GM23248 (cell line): ENCODE measurements at regions not wholly inside any gene's neighbourhood (a gene's known extent, or its start where the extent isn't known, plus 50 kb on each side); places are given as distances from the start of the nearest gene placed in this dataset.

ENCODE experiments used
- DNase-seq: peaks from one replicate; pipeline ENCODE4 v3.0.0-alpha.2; 2015
- H2AFZ ChIP-seq: fragments of 200-600 bp; sonication (generic); 2 replicates; pipeline ENCODE4 v1.6.1; 2016; ENCODE audit warnings: antibody characterized with exemption
- H3F3A ChIP-seq: fragments of 200-600 bp; sonication (generic); 2 replicates; pipeline ENCODE4 v1.6.1; 2016; ENCODE audit warnings: mild to moderate bottlenecking, antibody characterized with exemption, mixed run types; ENCODE audit not compliant: insufficient read depth
- H3K27ac ChIP-seq: fragments of 200-600 bp; sonication (generic); 2 replicates; pipeline ENCODE4 v1.5.1; 2016; ENCODE audit warnings: mild to moderate bottlenecking
- H3K27me3 ChIP-seq: fragments of 200-600 bp; sonication (generic); replicated peaks from 2 replicates; pipeline ENCODE4 v1.6.1; 2016; ENCODE audit warnings: mild to moderate bottlenecking; ENCODE audit not compliant: insufficient read depth
- H3K36me3 ChIP-seq: fragments of 200-600 bp; sonication (generic); 2 replicates; pipeline ENCODE4 v1.6.1; 2016; ENCODE audit warnings: low read depth, mild to moderate bottlenecking
- H3K4me1 ChIP-seq: fragments of 200-600 bp; sonication (generic); 2 replicates; pipeline ENCODE4 v1.6.1; 2016; ENCODE audit warnings: mild to moderate bottlenecking; ENCODE audit not compliant: insufficient read depth
- H3K4me2 ChIP-seq: fragments of 200-600 bp; sonication (generic); one replicate; pipeline ENCODE4 v1.6.1; 2016; ENCODE audit warnings: mild to moderate bottlenecking; ENCODE audit not compliant: unreplicated experiment
- H3K4me3 ChIP-seq: fragments of 200-600 bp; sonication (generic); 2 replicates; pipeline ENCODE4 v1.5.1; 2016; ENCODE audit warnings: mild to moderate bottlenecking
- H3K79me2 ChIP-seq: fragments of 200-600 bp; sonication (generic); 2 replicates; pipeline ENCODE4 v1.6.1; 2016; ENCODE audit warnings: mild to moderate bottlenecking; ENCODE audit not compliant: insufficient read depth
- H3K9ac ChIP-seq: fragments of 200-600 bp; sonication (generic); 2 replicates; pipeline ENCODE4 v1.6.1; 2016; ENCODE audit warnings: mild to moderate bottlenecking
- H3K9me2 ChIP-seq: fragments of 200-600 bp; sonication (generic); 2 replicates; pipeline ENCODE4 v1.6.1; 2016; ENCODE audit warnings: mixed run types, mild to moderate bottlenecking, moderate library complexity; ENCODE audit not compliant: insufficient read depth
- H3K9me3 ChIP-seq: fragments of 200-600 bp; sonication (generic); one replicate; pipeline ENCODE4 v1.6.1; 2017; ENCODE audit warnings: low read depth
- H4K20me1 ChIP-seq: fragments of 200-600 bp; sonication (generic); 2 replicates; pipeline ENCODE4 v1.6.0; 2016; ENCODE audit not compliant: insufficient read depth
- EZH2 ChIP-seq: fragments of 200-600 bp; sonication (generic); IDR thresholded peaks from 2 replicates; pipeline ENCODE4 v1.6.1; 2018; ENCODE audit warnings: antibody characterized with exemption, mild to moderate bottlenecking; ENCODE audit not compliant: insufficient read depth, poor library complexity, severe bottlenecking
- EZH2phosphoT487 ChIP-seq: fragments of 200-600 bp; sonication (generic); IDR thresholded peaks from 2 replicates; pipeline ENCODE4 v1.6.1; 2018; ENCODE audit warnings: antibody characterized with exemption, moderate library complexity, mild to moderate bottlenecking, low read depth; ENCODE audit not compliant: insufficient read depth
- WGBS, 2 experiments: methylation state at CpG; one replicate each; pipeline ENCODE4 v1.1.6; 2015 to 2017; ENCODE audit warnings: low lambda C conversion rate in 2 of 2, low coverage in 1 of 2; ENCODE audit errors: missing lambda C conversion rate in 2 of 2; 5-methylcytosine and 5-hydroxymethylcytosine counted together
- in situ Hi-C: fragments of 300-500 bp; cut with MboI; formaldehyde crosslinking; loops from 2 replicates; pipeline ENCODE4 v1.15.0; 2020

- DNase-seq = no peak
- no peaks in the 10 kb centered on the region for H3K4me1 ChIP-seq
- no peak overlapping the region for H3K4me2 ChIP-seq
- WGBS, 2 experiments = 67 to 70% methylated on average over 12 of the region's 12 CpGs
- in situ Hi-C loops = loop anchor here (25.0 kb wide), 1 partner anchor 438 kb away; the partner anchor contains the start of genes MECR and PTPRU
- TF ChIP-seq EZH2 (no peak), EZH2phosphoT487 (no peak)
- H3K9ac ChIP-seq = no peak overlapping the region
- no peaks in the 10 kb centered on the region for H3F3A ChIP-seq
- no peak overlapping the region for H2AFZ ChIP-seq
- H3K27ac ChIP-seq = no peak overlapping the region
- no peaks in the 10 kb centered on the region for H3K79me2 ChIP-seq
- H3K9me2 ChIP-seq = no peaks in the 10 kb centered on the region
- no peak overlapping the region for H3K4me3 ChIP-seq
- no peaks in the 10 kb centered on the region for H3K36me3 ChIP-seq
- no peaks in the 10 kb centered on the region for H3K9me3 ChIP-seq
- H3K27me3 ChIP-seq = no peaks in the 10 kb centered on the region
- no peaks in the 10 kb centered on the region for H4K20me1 ChIP-seq
Observed at GRCh38 chr1:29675481-29676263, 439.4 kb downstream of the PTPRU start.

GRCh38 chr1:29674627-29675326 is 438.5 kb downstream of the PTPRU start:
- Histone ChIP-seq H3K9me3 (no peaks in the 10 kb centered on the region), H3K9ac (no peak overlapping the region), H3K4me1 (no peaks in the 10 kb centered on the region), H3K79me2 (no peaks in the 10 kb centered on the region), H3K27me3 (no peaks in the 10 kb centered on the region), H3K36me3 (no peaks in the 10 kb centered on the region), H3K27ac (no peak overlapping the region), H3K4me2 (no peak overlapping the region), H2AFZ (no peak overlapping the region), H3F3A (no peaks in the 10 kb centered on the region), H3K4me3 (no peak overlapping the region), H4K20me1 (no peaks in the 10 kb centered on the region), H3K9me2 (no peaks in the 10 kb centered on the region)
- in situ Hi-C loops = loop anchor here (25.0 kb wide), 1 partner anchor 437 kb away; the partner anchor contains the start of genes MECR and PTPRU
- 67 to 80% methylated on average over 6 of the region's 6 CpGs for WGBS, 2 experiments
- DNase-seq = no peak
- no peak for TF ChIP-seq EZH2phosphoT487
- TF ChIP-seq EZH2 = no peak

GRCh38 chr1:29673669-29674626 is 437.6 kb downstream of the PTPRU start:
- Histone ChIP-seq H3K79me2 (no peaks in the 10 kb centered on the region), H4K20me1 (no peaks in the 10 kb centered on the region), H3K27me3 (no peaks in the 10 kb centered on the region), H3K4me1 (no peaks in the 10 kb centered on the region), H3K4me2 (no peak overlapping the region), H3K27ac (no peak overlapping the region), H3K36me3 (no peaks in the 10 kb centered on the region), H3F3A (no peaks in the 10 kb centered on the region), H3K9me2 (no peaks in the 10 kb centered on the region), H3K9me3 (no peaks in the 10 kb centered on the region), H3K4me3 (no peak overlapping the region), H3K9ac (no peak overlapping the region), H2AFZ (no peak overlapping the region)
- 59 to 61% methylated on average over 6 of the region's 6 CpGs for WGBS, 2 experiments
- in situ Hi-C loops = no loop called here
- no peak for TF ChIP-seq EZH2
- TF ChIP-seq EZH2phosphoT487 = no peak
- no peak for DNase-seq

- Histone ChIP-seq H3F3A (no peaks in the 10 kb centered on the region), H2AFZ (no peak overlapping the region), H3K27ac (no peak overlapping the region)
Observed at GRCh38 chr1:29673228-29673500, 436.8 kb downstream of the PTPRU start.

More at GRCh38 chr1:29673228-29673500, 436.8 kb downstream of the PTPRU start:
- Histone ChIP-seq H3K27me3 (0 out of 2 replicates have a peak, but pooled peaks cover 3% of the 10 kb centered on the region), H3K4me1 (no peaks in the 10 kb centered on the region), H3K36me3 (no peaks in the 10 kb centered on the region), H3K79me2 (no peaks in the 10 kb centered on the region), H3K9me3 (no peaks in the 10 kb centered on the region), H3K9me2 (no peaks in the 10 kb centered on the region), H3K9ac (no peak overlapping the region), H3K4me2 (no peak overlapping the region), H4K20me1 (no peaks in the 10 kb centered on the region), H3K4me3 (no peak overlapping the region)
- DNase-seq = no peak
- in situ Hi-C loops = no loop called here
- TF ChIP-seq EZH2 (no peak), EZH2phosphoT487 (no peak)
